Activated naive CD8-positive, alpha-beta T cell treated with anti-CD3 and anti-CD28 coated beads, Interleukin-2, amount 10 ng/mL, durations not matched to agents 7 days and 5 days (primary cell): ENCODE measurements at regions not wholly inside any gene's neighbourhood (a gene's known extent, or its start where the extent isn't known, plus 50 kb on each side); places are given as distances from the start of the nearest gene placed in this dataset.

Source experiments
- ATAC-seq: fragments of 150-1000 bp; cut with Tn5 transposase; one replicate; pipeline ENCODE4 v1.10.0; 2021; ENCODE audit warnings: low read depth, moderate library complexity
- POLR2A ChIA-PET: fragments of 350-600 bp; sonication (Branson Sonifier 250); formaldehyde crosslinking; loops from one replicate; lab custom pipeline; 2021; ENCODE audit warnings: antibody characterized with exemption; lab: Charles Lee
- DNase-seq: peaks from one replicate; pipeline ENCODE4 v3.0.0; 2021
- H3K27ac Mint-ChIP-seq: one replicate; pipeline ENCODE4 v1.8.0; 2022; ENCODE audit warnings: mild to moderate bottlenecking, mixed read lengths
- H3K27me3 Mint-ChIP-seq: one replicate; pipeline ENCODE4 v1.8.0; 2022; ENCODE audit warnings: mild to moderate bottlenecking, moderate library complexity, mixed read lengths
- H3K36me3 Mint-ChIP-seq: one replicate; pipeline ENCODE4 v1.8.0; 2021; ENCODE audit warnings: mild to moderate bottlenecking, mixed read lengths
- H3K4me1 Mint-ChIP-seq: one replicate; pipeline ENCODE4 v1.8.0; 2021; ENCODE audit warnings: mixed read lengths
- H3K4me3 Mint-ChIP-seq: one replicate; pipeline ENCODE4 v1.8.0; 2022; ENCODE audit warnings: mild to moderate bottlenecking, moderate library complexity, mixed read lengths
- H3K9me3 Mint-ChIP-seq: one replicate; pipeline ENCODE4 v1.8.0; 2021; ENCODE audit warnings: mixed read lengths

DNA sequence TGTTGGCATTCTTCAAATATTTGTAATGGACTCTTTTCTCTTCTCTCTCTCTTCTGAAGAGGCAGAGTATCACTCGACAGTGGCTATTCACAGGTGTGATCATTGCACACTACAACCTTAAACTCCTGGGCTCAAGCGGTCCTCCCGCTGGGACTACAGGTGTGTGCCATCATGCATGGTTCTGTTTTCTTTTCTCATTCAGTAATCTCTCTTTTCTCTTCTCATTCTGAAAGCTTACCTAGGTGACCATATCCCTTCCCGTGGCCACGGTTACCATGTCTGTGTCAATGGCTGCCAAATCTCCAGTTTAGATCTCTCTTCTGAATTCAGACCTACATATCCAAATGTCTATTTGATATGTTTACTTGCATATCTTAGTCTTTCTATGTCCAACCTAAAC lies 96.3 kb downstream of the SOX2 start:
- POLR2A ChIA-PET: no interaction called here
- ATAC-seq (no peak), DNase-seq (no peak)
- Mint-ChIP-seq H3K27me3 (no peaks in the 10 kb centered on the region), H3K36me3 (no peaks in the 10 kb centered on the region), H3K27ac (no peak overlapping the region), H3K4me1 (no peaks in the 10 kb centered on the region), H3K4me3 (no peak overlapping the region), H3K9me3 (peaks cover under 1% of the 10 kb centered on the region)

- no peaks in the 10 kb centered on the region for H3K4me1 Mint-ChIP-seq
- POLR2A ChIA-PET: no interaction called here
- no peaks in the 10 kb centered on the region for H3K27me3 Mint-ChIP-seq
- no peaks in the 10 kb centered on the region for H3K36me3 Mint-ChIP-seq
- H3K27ac Mint-ChIP-seq: no peak overlapping the region
- H3K4me3 Mint-ChIP-seq: no peak overlapping the region
- no peak for DNase-seq
- ATAC-seq: no peak
- no peaks in the 10 kb centered on the region for H3K9me3 Mint-ChIP-seq
Measured at GRCh38 chr3:181823716-181824115, 112.0 kb downstream of the SOX2 start.

DNA sequence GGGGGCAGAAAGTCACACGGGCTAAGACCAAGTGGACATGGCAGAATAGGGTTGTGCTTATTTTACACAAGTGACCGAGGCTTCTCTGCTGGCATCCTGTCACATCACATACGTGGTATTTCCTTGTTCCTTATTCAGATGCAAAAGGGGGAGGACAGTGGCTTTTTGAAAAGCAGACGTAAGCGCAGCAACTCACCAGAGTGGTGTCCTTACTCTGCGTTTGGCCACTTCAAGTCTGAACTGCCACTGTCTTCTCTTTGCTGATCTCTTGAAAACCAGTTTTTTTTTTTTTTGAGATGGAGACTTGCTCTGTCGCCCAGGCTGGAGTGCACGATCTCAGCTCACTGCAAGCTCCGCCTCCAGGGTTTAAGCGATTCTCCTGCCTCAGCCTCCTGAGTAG lies 113.2 kb downstream of the SOX2 start:
- DNase-seq (no peak), ATAC-seq (no peak)
- Mint-ChIP-seq H3K27me3 (no peaks in the 10 kb centered on the region), H3K4me3 (no peak overlapping the region), H3K9me3 (no peaks in the 10 kb centered on the region), H3K36me3 (no peaks in the 10 kb centered on the region), H3K4me1 (no peaks in the 10 kb centered on the region), H3K27ac (no peak overlapping the region)
- POLR2A ChIA-PET: no interaction called here

- no peak for ATAC-seq
- Mint-ChIP-seq H3K4me1 (no peaks in the 10 kb centered on the region), H3K27ac (no peak overlapping the region), H3K9me3 (no peaks in the 10 kb centered on the region), H3K4me3 (no peak overlapping the region), H3K36me3 (no peaks in the 10 kb centered on the region), H3K27me3 (no peaks in the 10 kb centered on the region)
- no peak for DNase-seq
- POLR2A ChIA-PET: no interaction called here
Measured at GRCh38 chr3:181839039-181839915, 127.6 kb downstream of the SOX2 start.

- Mint-ChIP-seq H3K4me1 (no peaks in the 10 kb centered on the region), H3K4me3 (no peak overlapping the region), H3K27me3 (no peaks in the 10 kb centered on the region), H3K27ac (no peak overlapping the region), H3K36me3 (no peaks in the 10 kb centered on the region), H3K9me3 (no peaks in the 10 kb centered on the region)
- no peak for DNase-seq
- ATAC-seq: no peak
- POLR2A ChIA-PET: no interaction called here
Measured at GRCh38 chr3:181839916-181840297, 128.2 kb downstream of the SOX2 start.

DNA sequence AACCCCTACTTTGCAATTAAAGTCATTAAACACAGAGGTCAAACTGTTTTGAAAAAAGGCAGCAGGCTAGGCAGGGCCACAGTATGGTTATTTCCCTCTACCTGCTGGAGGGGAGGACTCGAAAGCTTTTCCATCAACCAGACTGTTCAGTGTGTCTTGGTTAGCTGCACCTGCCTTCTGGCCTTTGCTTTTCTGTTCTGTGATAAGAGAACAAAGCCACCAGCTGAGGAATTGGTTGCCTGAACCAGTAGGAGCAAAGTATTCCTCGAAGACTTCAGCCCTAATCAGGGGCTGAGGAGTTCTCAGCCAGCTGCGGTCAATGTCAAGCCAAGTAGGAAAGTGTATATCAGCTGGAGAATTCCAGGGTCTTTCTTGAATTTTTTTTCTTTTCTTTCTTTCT lies 132.5 kb downstream of the SOX2 start:
- H3K36me3 Mint-ChIP-seq: no peaks in the 10 kb centered on the region
- no peaks in the 10 kb centered on the region for H3K9me3 Mint-ChIP-seq
- no peak overlapping the region for H3K4me3 Mint-ChIP-seq
- POLR2A ChIA-PET: no interaction called here
- no peaks in the 10 kb centered on the region for H3K4me1 Mint-ChIP-seq
- no peak overlapping the region for H3K27ac Mint-ChIP-seq
- no peaks in the 10 kb centered on the region for H3K27me3 Mint-ChIP-seq
- DNase-seq (no peak), ATAC-seq (no peak)

DNA sequence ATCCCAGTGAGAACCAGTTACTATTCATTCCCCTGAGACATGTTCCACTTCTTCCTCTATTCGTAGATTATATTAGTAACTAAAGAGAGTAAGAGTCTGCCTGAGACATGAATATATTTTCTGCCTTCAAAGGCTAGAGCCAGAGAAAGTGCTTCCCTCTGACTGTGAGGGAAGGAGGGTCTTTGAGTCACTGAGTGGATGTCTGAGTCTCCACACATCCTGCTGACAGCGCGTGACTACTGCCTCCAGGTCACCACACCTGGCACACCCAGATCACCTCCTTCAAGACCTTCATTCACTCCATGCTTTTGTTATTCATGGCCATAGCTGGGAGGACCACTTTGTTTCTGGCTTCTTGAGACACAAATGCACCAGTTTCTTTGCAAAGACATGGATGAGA lies 135.6 kb downstream of the SOX2 start:
- DNase-seq (no peak), ATAC-seq (no peak)

DNA sequence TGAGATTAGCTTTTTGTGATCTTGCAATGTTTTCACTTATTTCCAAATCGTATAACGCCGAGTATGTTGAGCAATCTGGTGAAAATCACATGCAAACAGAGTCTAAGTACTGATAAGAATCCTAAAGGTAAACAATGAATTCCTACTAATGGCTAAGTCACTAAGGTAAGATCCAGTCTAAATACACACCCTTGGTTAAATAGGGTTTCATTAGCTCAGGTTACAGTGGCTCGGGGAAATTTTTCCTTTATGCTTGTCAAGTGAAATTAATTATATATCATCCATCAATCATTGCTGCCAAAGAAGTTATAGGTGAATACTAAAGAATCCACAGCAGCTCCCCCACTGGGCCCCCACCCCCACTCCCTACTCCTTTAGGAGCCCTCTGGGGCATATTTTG lies 139.3 kb downstream of the SOX2 start:
- H3K9me3 Mint-ChIP-seq: no peaks in the 10 kb centered on the region
- no peak overlapping the region for H3K27ac Mint-ChIP-seq
- POLR2A ChIA-PET: no interaction called here
- H3K27me3 Mint-ChIP-seq: no peaks in the 10 kb centered on the region
- no peak overlapping the region for H3K4me3 Mint-ChIP-seq
- no peak for DNase-seq
- H3K36me3 Mint-ChIP-seq: no peaks in the 10 kb centered on the region
- no peaks in the 10 kb centered on the region for H3K4me1 Mint-ChIP-seq
- no peak for ATAC-seq

More for the DNA sequence above, 135.6 kb downstream of the SOX2 start:
- H3K27ac Mint-ChIP-seq: no peak overlapping the region
- no peaks in the 10 kb centered on the region for H3K27me3 Mint-ChIP-seq
- POLR2A ChIA-PET: no interaction called here
- no peaks in the 10 kb centered on the region for H3K36me3 Mint-ChIP-seq
- H3K4me1 Mint-ChIP-seq: no peaks in the 10 kb centered on the region
- no peaks in the 10 kb centered on the region for H3K9me3 Mint-ChIP-seq
- H3K4me3 Mint-ChIP-seq: no peak overlapping the region

DNA sequence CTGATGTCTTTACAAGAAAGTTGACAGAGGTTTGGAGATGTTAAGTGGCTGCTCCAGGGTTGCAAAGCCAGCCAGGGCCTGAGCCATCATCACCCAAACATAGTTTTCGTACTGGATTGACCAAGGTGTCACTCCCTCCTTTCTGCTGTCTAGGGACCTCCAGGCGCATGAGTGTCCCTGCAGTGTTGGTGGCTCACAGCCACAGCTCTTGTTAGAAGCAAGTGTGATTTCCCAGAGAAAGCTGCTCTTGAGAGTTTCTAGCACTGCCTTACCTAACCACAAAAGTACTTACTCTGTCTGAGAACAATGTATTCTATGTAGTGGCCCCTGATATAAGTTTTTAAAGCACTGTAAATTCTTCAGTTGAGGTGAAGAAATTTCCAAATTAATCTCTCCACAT lies 144.1 kb downstream of the SOX2 start:
- no peaks in the 10 kb centered on the region for H3K36me3 Mint-ChIP-seq
- no peak overlapping the region for H3K27ac Mint-ChIP-seq
- DNase-seq (no peak), ATAC-seq (no peak)
- H3K4me3 Mint-ChIP-seq: no peak overlapping the region
- no peaks in the 10 kb centered on the region for H3K9me3 Mint-ChIP-seq
- POLR2A ChIA-PET: no interaction called here
- H3K27me3 Mint-ChIP-seq: no peaks in the 10 kb centered on the region
- no peaks in the 10 kb centered on the region for H3K4me1 Mint-ChIP-seq

DNA sequence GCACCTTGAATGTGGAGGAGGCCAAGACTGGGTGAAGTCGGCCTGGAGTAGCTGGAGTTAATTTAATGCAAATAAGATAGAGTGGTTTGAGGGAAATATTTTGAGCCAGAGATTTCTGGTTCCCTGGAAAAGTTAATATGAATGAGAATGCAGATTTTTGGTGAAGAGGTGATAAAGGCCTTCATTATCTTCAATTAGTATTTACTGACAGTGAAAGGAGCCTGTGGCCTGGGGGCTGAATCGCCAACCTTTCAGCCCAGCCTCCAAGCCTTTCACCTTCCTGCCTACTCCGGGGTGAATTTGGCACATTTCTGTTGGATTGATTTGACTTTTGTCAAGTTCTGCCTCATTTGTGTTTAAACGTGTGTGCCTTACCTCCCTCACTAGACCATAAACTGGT lies 147.8 kb downstream of the SOX2 start:
- DNase-seq (no peak), ATAC-seq (no peak)
- Mint-ChIP-seq H3K9me3 (no peaks in the 10 kb centered on the region), H3K36me3 (no peaks in the 10 kb centered on the region), H3K4me1 (no peaks in the 10 kb centered on the region), H3K4me3 (no peak overlapping the region), H3K27me3 (no peaks in the 10 kb centered on the region), H3K27ac (no peak overlapping the region)
- POLR2A ChIA-PET: no interaction called here

DNA sequence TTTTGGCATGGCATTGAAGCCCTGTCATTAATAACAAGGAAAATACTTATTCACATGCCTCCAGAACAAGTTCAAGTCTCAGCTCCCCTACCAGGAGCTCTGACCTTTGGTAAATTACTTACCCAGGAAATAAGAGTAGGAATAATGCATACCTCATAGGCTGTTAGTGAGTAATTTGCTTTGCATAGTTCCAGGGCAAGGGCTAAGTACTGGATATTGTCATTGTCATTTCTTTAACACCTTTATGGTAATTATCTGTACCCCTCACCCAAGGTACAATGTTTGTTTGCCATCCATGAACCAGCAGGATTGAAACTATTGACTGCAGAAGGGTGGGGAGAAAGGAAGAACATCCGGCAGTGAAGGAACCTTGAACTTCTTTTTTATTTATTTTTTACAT lies 148.5 kb downstream of the SOX2 start:
- Mint-ChIP-seq H3K27me3 (no peaks in the 10 kb centered on the region), H3K27ac (no peak overlapping the region), H3K4me1 (no peaks in the 10 kb centered on the region), H3K36me3 (no peaks in the 10 kb centered on the region), H3K4me3 (no peak overlapping the region), H3K9me3 (no peaks in the 10 kb centered on the region)
- POLR2A ChIA-PET: no interaction called here
- ATAC-seq (no peak), DNase-seq (no peak)

DNA sequence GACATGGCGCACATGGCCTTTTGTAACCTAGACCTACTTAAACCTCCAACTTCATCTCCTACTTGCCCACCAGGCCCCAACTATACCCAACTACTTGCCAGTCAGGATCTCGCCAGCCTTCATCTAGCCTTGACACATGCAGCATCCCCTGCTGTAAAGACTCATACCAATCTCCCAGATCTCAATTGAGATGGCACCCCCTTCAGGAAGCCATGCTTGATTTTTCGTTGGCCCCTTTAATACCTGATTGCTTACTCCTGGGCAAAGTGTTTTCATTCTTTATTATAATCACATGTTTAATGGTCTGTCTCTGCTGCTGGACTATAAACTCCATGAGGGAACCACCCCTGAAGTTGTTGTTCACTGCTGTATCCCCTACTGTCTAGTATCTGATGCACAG lies 150.8 kb downstream of the SOX2 start:
- POLR2A ChIA-PET: no interaction called here
- Mint-ChIP-seq H3K27me3 (no peaks in the 10 kb centered on the region), H3K9me3 (peaks cover under 1% of the 10 kb centered on the region), H3K36me3 (no peaks in the 10 kb centered on the region), H3K4me1 (no peaks in the 10 kb centered on the region), H3K27ac (no peak overlapping the region), H3K4me3 (no peak overlapping the region)
- DNase-seq: no peak
- no peak for ATAC-seq

DNA sequence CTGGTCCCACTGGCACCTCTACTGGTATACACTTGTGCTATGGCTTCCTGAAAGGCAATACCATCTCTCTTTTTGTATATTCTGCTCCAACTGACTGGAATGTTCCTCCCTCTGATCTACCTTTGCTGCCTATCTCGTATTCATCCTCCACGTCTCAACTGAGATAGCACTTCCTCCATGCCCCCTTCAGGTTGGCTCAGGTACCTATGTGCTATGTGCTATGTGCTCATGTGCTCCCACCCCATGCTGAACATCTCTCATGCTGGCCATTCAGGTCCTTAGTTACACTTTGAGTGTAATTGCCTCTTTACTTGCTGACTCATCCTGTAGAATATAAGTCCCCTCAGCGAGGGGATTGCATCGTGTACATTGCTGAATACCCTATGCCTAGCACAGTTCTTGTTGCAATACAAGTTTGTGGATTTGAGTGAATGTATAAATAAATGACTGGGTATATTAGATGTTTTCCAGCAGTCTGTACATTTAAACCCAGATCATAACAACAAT lies 156.9 kb downstream of the SOX2 start:
- H3K27ac Mint-ChIP-seq: no peak overlapping the region
- POLR2A ChIA-PET: no interaction called here
- no peaks in the 10 kb centered on the region for H3K4me1 Mint-ChIP-seq
- no peak overlapping the region for H3K4me3 Mint-ChIP-seq
- ATAC-seq (no peak), DNase-seq (no peak)
- no peaks in the 10 kb centered on the region for H3K36me3 Mint-ChIP-seq
- peaks cover 1% of the 10 kb centered on the region for H3K9me3 Mint-ChIP-seq
- no peaks in the 10 kb centered on the region for H3K27me3 Mint-ChIP-seq

- ATAC-seq: no peak
- Mint-ChIP-seq H3K27ac (no peak overlapping the region), H3K4me1 (no peaks in the 10 kb centered on the region), H3K4me3 (no peak overlapping the region), H3K36me3 (no peaks in the 10 kb centered on the region), H3K27me3 (no peaks in the 10 kb centered on the region), H3K9me3 (no peaks in the 10 kb centered on the region)
- DNase-seq: no peak
- POLR2A ChIA-PET: no interaction called here
Measured at GRCh38 chr3:181872887-181873286, 161.2 kb downstream of the SOX2 start.
